ENCODE measurements at regions not wholly inside any gene's neighbourhood (a gene's known extent, or its start where the extent isn't known, plus 50 kb on each side); places are given as distances from the start of the nearest gene placed in this dataset.

- DNase-seq = no peak
- Histone ChIP-seq H3K27ac (ENCODE audit: low read depth in 1 of 2, low read length in 2 of 2) (no peak overlapping the region), H3K4me1 (ENCODE audit: control insufficient read depth in 1 of 2, insufficient read depth in 2 of 2, low read length in 2 of 2) (no peaks in the 10 kb centered on the region), H3K9me3 (ENCODE audit: control insufficient read depth, low read length) (no peaks in the 10 kb centered on the region), H3K36me3 (ENCODE audit: control insufficient read depth in 1 of 2, insufficient read depth in 2 of 2, low read length in 1 of 2) (no peaks in the 10 kb centered on the region), H3K4me3 (ENCODE audit: low read length in 2 of 2) (no peak overlapping the region), H3K27me3 (ENCODE audit: control insufficient read depth in 1 of 2, insufficient read depth in 2 of 2, low read length in 1 of 2) (no peaks in the 10 kb centered on the region)
- intact Hi-C loops (cut with DNase I) = no loop called here
- no peak for ATAC-seq (ENCODE audit: low FRiP score)
- WGBS, 2 donors = 89% methylated on average over 9 of the region's 9 CpGs
These were observed 93.2 kb upstream of the ACTBL2 start for GRCh38 chr5:57575839-57576238.

GRCh38 chr5:57572461-57572860 lies 89.8 kb upstream of the ACTBL2 start:
- no peaks in the 10 kb centered on the region for H3K36me3 ChIP-seq (ENCODE audit: control insufficient read depth in 1 of 2, insufficient read depth in 2 of 2, low read length in 1 of 2)
- H3K27ac ChIP-seq (ENCODE audit: low read depth in 1 of 2, low read length in 2 of 2) = no peak overlapping the region
- no peaks in the 10 kb centered on the region for H3K9me3 ChIP-seq (ENCODE audit: control insufficient read depth, low read length)
- no peak overlapping the region for H3K4me3 ChIP-seq (ENCODE audit: low read length in 2 of 2)
- no peaks in the 10 kb centered on the region for H3K27me3 ChIP-seq (ENCODE audit: control insufficient read depth in 1 of 2, insufficient read depth in 2 of 2, low read length in 1 of 2)
- ATAC-seq (ENCODE audit: low FRiP score) (no peak), DNase-seq (no peak)
- intact Hi-C loops (cut with DNase I) = no loop called here
- no peaks in the 10 kb centered on the region for H3K4me1 ChIP-seq (ENCODE audit: control insufficient read depth in 1 of 2, insufficient read depth in 2 of 2, low read length in 2 of 2)

- no peak overlapping the region for H3K4me3 ChIP-seq (ENCODE audit: low read length in 2 of 2)
- intact Hi-C loops (cut with DNase I) = no loop called here
- no peak overlapping the region for H3K27ac ChIP-seq (ENCODE audit: low read depth in 1 of 2, low read length in 2 of 2)
- ATAC-seq (ENCODE audit: low FRiP score) (no peak), DNase-seq (no peak)
- no peaks in the 10 kb centered on the region for H3K4me1 ChIP-seq (ENCODE audit: control insufficient read depth in 1 of 2, insufficient read depth in 2 of 2, low read length in 2 of 2)
- 43 to 64% methylated on average over 1 of the region's 1 CpG for WGBS, 2 donors
- H3K9me3 ChIP-seq (ENCODE audit: control insufficient read depth, low read length) = no peaks in the 10 kb centered on the region
- H3K27me3 ChIP-seq (ENCODE audit: control insufficient read depth in 1 of 2, insufficient read depth in 2 of 2, low read length in 1 of 2) = no peaks in the 10 kb centered on the region
- no peaks in the 10 kb centered on the region for H3K36me3 ChIP-seq (ENCODE audit: control insufficient read depth in 1 of 2, insufficient read depth in 2 of 2, low read length in 1 of 2)
These were observed 87.0 kb upstream of the ACTBL2 start for GRCh38 chr5:57569601-57570000.

GRCh38 chr5:57568136-57568535 lies 85.5 kb upstream of the ACTBL2 start:
- H3K4me1 ChIP-seq (ENCODE audit: control insufficient read depth in 1 of 2, insufficient read depth in 2 of 2, low read length in 2 of 2) = no peaks in the 10 kb centered on the region
- H3K27ac ChIP-seq (ENCODE audit: low read depth in 1 of 2, low read length in 2 of 2) = no peak overlapping the region
- no peaks in the 10 kb centered on the region for H3K36me3 ChIP-seq (ENCODE audit: control insufficient read depth in 1 of 2, insufficient read depth in 2 of 2, low read length in 1 of 2)
- no peak overlapping the region for H3K4me3 ChIP-seq (ENCODE audit: low read length in 2 of 2)
- H3K9me3 ChIP-seq (ENCODE audit: control insufficient read depth, low read length) = no peaks in the 10 kb centered on the region
- 97 to 99% methylated on average over 3 of the region's 3 CpGs for WGBS, 2 donors
- ATAC-seq (ENCODE audit: low FRiP score) (no peak), DNase-seq (no peak)
- no peaks in the 10 kb centered on the region for H3K27me3 ChIP-seq (ENCODE audit: control insufficient read depth in 1 of 2, insufficient read depth in 2 of 2, low read length in 1 of 2)
- intact Hi-C loops (cut with DNase I) = no loop called here

- Histone ChIP-seq H3K9me3 (ENCODE audit: control insufficient read depth, low read length) (no peaks in the 10 kb centered on the region), H3K4me3 (ENCODE audit: low read length in 2 of 2) (no peak overlapping the region), H3K27ac (ENCODE audit: low read depth in 1 of 2, low read length in 2 of 2) (no peak overlapping the region), H3K4me1 (ENCODE audit: control insufficient read depth in 1 of 2, insufficient read depth in 2 of 2, low read length in 2 of 2) (no peaks in the 10 kb centered on the region), H3K36me3 (ENCODE audit: control insufficient read depth in 1 of 2, insufficient read depth in 2 of 2, low read length in 1 of 2) (no peaks in the 10 kb centered on the region), H3K27me3 (ENCODE audit: control insufficient read depth in 1 of 2, insufficient read depth in 2 of 2, low read length in 1 of 2) (no peaks in the 10 kb centered on the region)
- intact Hi-C loops (cut with DNase I) = no loop called here
- DNase-seq (no peak), ATAC-seq (ENCODE audit: low FRiP score) (no peak)
- 45 to 51% methylated on average over 5 of the region's 5 CpGs for WGBS, 2 donors
These were observed 84.3 kb upstream of the ACTBL2 start for GRCh38 chr5:57566914-57567313.

- H3K9me3 ChIP-seq (ENCODE audit: control insufficient read depth, low read length) = no peaks in the 10 kb centered on the region
- no peaks in the 10 kb centered on the region for H3K4me1 ChIP-seq (ENCODE audit: control insufficient read depth in 1 of 2, insufficient read depth in 2 of 2, low read length in 2 of 2)
- intact Hi-C loops (cut with DNase I) = no loop called here
- H3K36me3 ChIP-seq (ENCODE audit: control insufficient read depth in 1 of 2, insufficient read depth in 2 of 2, low read length in 1 of 2) = no peaks in the 10 kb centered on the region
- DNase-seq = no peak
- 76 to 85% methylated on average over 3 of the region's 3 CpGs for WGBS, 2 donors
- no peaks in the 10 kb centered on the region for H3K27me3 ChIP-seq (ENCODE audit: control insufficient read depth in 1 of 2, insufficient read depth in 2 of 2, low read length in 1 of 2)
- ATAC-seq (ENCODE audit: low FRiP score) = no peak
- no peak overlapping the region for H3K27ac ChIP-seq (ENCODE audit: low read depth in 1 of 2, low read length in 2 of 2)
- H3K4me3 ChIP-seq (ENCODE audit: low read length in 2 of 2) = no peak overlapping the region
These were observed 78.7 kb upstream of the ACTBL2 start for GRCh38 chr5:57561231-57561842.

- DNase-seq (no peak), ATAC-seq (ENCODE audit: low FRiP score) (no peak)
- Histone ChIP-seq H3K27me3 (ENCODE audit: control insufficient read depth in 1 of 2, insufficient read depth in 2 of 2, low read length in 1 of 2) (no peaks in the 10 kb centered on the region), H3K4me3 (ENCODE audit: low read length in 2 of 2) (no peak overlapping the region), H3K36me3 (ENCODE audit: control insufficient read depth in 1 of 2, insufficient read depth in 2 of 2, low read length in 1 of 2) (no peaks in the 10 kb centered on the region), H3K9me3 (ENCODE audit: control insufficient read depth, low read length) (no peaks in the 10 kb centered on the region), H3K4me1 (ENCODE audit: control insufficient read depth in 1 of 2, insufficient read depth in 2 of 2, low read length in 2 of 2) (no peaks in the 10 kb centered on the region), H3K27ac (ENCODE audit: low read depth in 1 of 2, low read length in 2 of 2) (no peak overlapping the region)
- WGBS, 2 donors = 92 to 93% methylated on average over 3 of the region's 3 CpGs
- intact Hi-C loops (cut with DNase I) = no loop called here
These were observed 76.6 kb upstream of the ACTBL2 start for GRCh38 chr5:57559110-57559635.

GRCh38 chr5:57552033-57552432 lies 69.4 kb upstream of the ACTBL2 start:
- DNase-seq = no peak
- no peak overlapping the region for H3K4me3 ChIP-seq (ENCODE audit: low read length in 2 of 2)
- no peak for ATAC-seq (ENCODE audit: low FRiP score)
- H3K36me3 ChIP-seq (ENCODE audit: control insufficient read depth in 1 of 2, insufficient read depth in 2 of 2, low read length in 1 of 2) = no peaks in the 10 kb centered on the region
- WGBS, 2 donors = 93% methylated on average over 3 of the region's 3 CpGs
- H3K27ac ChIP-seq (ENCODE audit: low read depth in 1 of 2, low read length in 2 of 2) = no peak overlapping the region
- no peaks in the 10 kb centered on the region for H3K4me1 ChIP-seq (ENCODE audit: control insufficient read depth in 1 of 2, insufficient read depth in 2 of 2, low read length in 2 of 2)
- H3K9me3 ChIP-seq (ENCODE audit: control insufficient read depth, low read length) = no peaks in the 10 kb centered on the region
- H3K27me3 ChIP-seq (ENCODE audit: control insufficient read depth in 1 of 2, insufficient read depth in 2 of 2, low read length in 1 of 2) = no peaks in the 10 kb centered on the region
- intact Hi-C loops (cut with DNase I) = no loop called here

GRCh38 chr5:57551251-57551650 lies 68.6 kb upstream of the ACTBL2 start:
- DNase-seq = no peak
- no peak for ATAC-seq (ENCODE audit: low FRiP score)
- 90 to 94% methylated on average over 3 of the region's 3 CpGs for WGBS, 2 donors
- Histone ChIP-seq H3K9me3 (ENCODE audit: control insufficient read depth, low read length) (no peaks in the 10 kb centered on the region), H3K36me3 (ENCODE audit: control insufficient read depth in 1 of 2, insufficient read depth in 2 of 2, low read length in 1 of 2) (no peaks in the 10 kb centered on the region), H3K27ac (ENCODE audit: low read depth in 1 of 2, low read length in 2 of 2) (no peak overlapping the region), H3K27me3 (ENCODE audit: control insufficient read depth in 1 of 2, insufficient read depth in 2 of 2, low read length in 1 of 2) (no peaks in the 10 kb centered on the region), H3K4me3 (ENCODE audit: low read length in 2 of 2) (no peak overlapping the region), H3K4me1 (ENCODE audit: control insufficient read depth in 1 of 2, insufficient read depth in 2 of 2, low read length in 2 of 2) (no peaks in the 10 kb centered on the region)
- intact Hi-C loops (cut with DNase I) = no loop called here

Measured in aorta (tissue), 5 donors.